Fibroblast of the aortic adventitia (primary cell): ENCODE measurements at regions not wholly inside any gene's neighbourhood (a gene's known extent, or its start where the extent isn't known, plus 50 kb on each side); places are given as distances from the start of the nearest gene placed in this dataset.

Source experiments
- DNase-seq: peaks from one replicate; pipeline ENCODE4 v3.0.0-alpha.2; 2010; ENCODE audit warnings: low read depth
- H3K4me3 ChIP-seq: 2 replicates; pipeline ENCODE4 v1.5.1; 2011; ENCODE audit warnings: low read depth, mild to moderate bottlenecking, control low read depth, low read length, moderate library complexity
- CTCF ChIP-seq: IDR thresholded peaks from 2 replicates; pipeline ENCODE4 v1.5.1; 2011; ENCODE audit warnings: mild to moderate bottlenecking, low read length, control low read depth, inconsistent platforms; ENCODE audit not compliant: insufficient read depth

- no peak for DNase-seq
Observed at GRCh38 chr1:94335447-94335846, 82.7 kb upstream of the ABCD3 start.

GRCh38 chr1:94334764-94335163, 83.4 kb upstream of the ABCD3 start:
- H3K4me3 ChIP-seq = no peak overlapping the region
- TF ChIP-seq CTCF = no peak

More at GRCh38 chr1:94335447-94335846, 82.7 kb upstream of the ABCD3 start:
- H3K4me3 ChIP-seq = no peak overlapping the region
- TF ChIP-seq CTCF = no peak

GRCh38 chr1:94332952-94333351, 85.2 kb upstream of the ABCD3 start:
- no peak overlapping the region for H3K4me3 ChIP-seq
- no peak for TF ChIP-seq CTCF
- DNase-seq = peak; percentile 35

More at GRCh38 chr1:94334764-94335163, 83.4 kb upstream of the ABCD3 start:
- peak; percentile 44 for DNase-seq

- H3K4me3 ChIP-seq = no peak overlapping the region
- no peak for DNase-seq
- TF ChIP-seq CTCF = no peak
Observed at GRCh38 chr1:94332516-94332915, 85.7 kb upstream of the ABCD3 start.

GRCh38 chr1:94329986-94330385, 88.2 kb upstream of the ABCD3 start:
- H3K4me3 ChIP-seq = no peak overlapping the region
- DNase-seq = peak; percentile 78
- peak; percentile 76 for TF ChIP-seq CTCF

GRCh38 chr1:94329276-94329675, 88.9 kb upstream of the ABCD3 start:
- peak; percentile 29 for DNase-seq
- no peak overlapping the region for H3K4me3 ChIP-seq
- no peak for TF ChIP-seq CTCF

GRCh38 chr1:94327001-94327690, 89.8 kb upstream of the ARHGAP29 start:
- peak; percentile 61 for DNase-seq
- no peak for TF ChIP-seq CTCF
- H3K4me3 ChIP-seq = peak overlapping the region; percentile 32
